Lower lobe of right lung (tissue), 2 donors: ENCODE measurements at regions not wholly inside any gene's neighbourhood (a gene's known extent, or its start where the extent isn't known, plus 50 kb on each side); places are given as distances from the start of the nearest gene placed in this dataset.

Source experiments
- ATAC-seq, 2 donors: fragments of 200-7000 bp; cut with Tn5 transposase; one replicate each; pipeline ENCODE4 v1.9.1; 2020 to 2022; ENCODE audit warnings: mild to moderate bottlenecking in 2 of 2, moderate library complexity in 2 of 2
- DNase-seq: peaks from one replicate; pipeline ENCODE4 v3.0.0-alpha.2; 2020
- H3K27ac ChIP-seq: fragments of 200-600 bp; one replicate; pipeline ENCODE4 v1.8.0; 2022
- H3K27me3 ChIP-seq: fragments of 200-600 bp; one replicate; pipeline ENCODE4 v1.8.0; 2022; ENCODE audit warnings: low read depth
- H3K36me3 ChIP-seq: fragments of 200-600 bp; one replicate; pipeline ENCODE4 v1.8.0; 2022; ENCODE audit warnings: mild to moderate bottlenecking
- H3K4me1 ChIP-seq: fragments of 200-600 bp; one replicate; pipeline ENCODE4 v1.8.0; 2022
- H3K4me3 ChIP-seq: fragments of 200-600 bp; one replicate; pipeline ENCODE4 v1.8.0; 2022; ENCODE audit warnings: mild to moderate bottlenecking
- H3K9me3 ChIP-seq: fragments of 200-600 bp; one replicate; pipeline ENCODE4 v1.8.0; 2022
- intact Hi-C: fragments of 100-400 bp; cut with DNase I; formaldehyde crosslinking; loops from one replicate; pipeline ENCODE4 v1.11.0; 2022
- TF ChIP-seq, protein P1 (sequence below): fragments of 200-600 bp; IDR thresholded peaks from one replicate; pipeline ENCODE4 v1.8.0; 2022; ENCODE audit warnings: antibody characterized with exemption, mild to moderate bottlenecking
- donor health status: DM: no; HTN: yes; CAD: no; lungs with severe emphysema.

DNA sequence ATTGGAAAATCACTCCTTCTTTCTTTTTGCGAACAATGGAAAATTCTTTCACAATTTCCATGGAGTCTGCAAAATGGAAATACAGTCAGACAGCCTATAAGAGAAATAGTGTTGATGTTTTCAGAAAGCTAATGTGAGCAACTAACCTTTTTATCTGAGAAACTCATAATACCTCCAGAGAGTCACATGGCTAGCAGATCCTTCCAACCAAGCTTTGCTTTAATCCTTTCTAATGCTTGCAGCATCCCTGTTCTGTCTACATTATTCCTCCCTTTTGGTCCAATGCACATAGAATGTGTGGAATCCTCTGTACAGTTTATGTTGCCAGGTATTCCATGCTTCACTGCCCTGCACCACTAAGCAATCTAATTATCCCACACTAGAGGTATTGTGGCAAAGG, 717.5 kb upstream of the LRRN3 start:
- H3K27me3 ChIP-seq: no peaks in the 10 kb centered on the region
- ATAC-seq (no peak), DNase-seq (no peak)
- TF ChIP-seq, protein P1, sequence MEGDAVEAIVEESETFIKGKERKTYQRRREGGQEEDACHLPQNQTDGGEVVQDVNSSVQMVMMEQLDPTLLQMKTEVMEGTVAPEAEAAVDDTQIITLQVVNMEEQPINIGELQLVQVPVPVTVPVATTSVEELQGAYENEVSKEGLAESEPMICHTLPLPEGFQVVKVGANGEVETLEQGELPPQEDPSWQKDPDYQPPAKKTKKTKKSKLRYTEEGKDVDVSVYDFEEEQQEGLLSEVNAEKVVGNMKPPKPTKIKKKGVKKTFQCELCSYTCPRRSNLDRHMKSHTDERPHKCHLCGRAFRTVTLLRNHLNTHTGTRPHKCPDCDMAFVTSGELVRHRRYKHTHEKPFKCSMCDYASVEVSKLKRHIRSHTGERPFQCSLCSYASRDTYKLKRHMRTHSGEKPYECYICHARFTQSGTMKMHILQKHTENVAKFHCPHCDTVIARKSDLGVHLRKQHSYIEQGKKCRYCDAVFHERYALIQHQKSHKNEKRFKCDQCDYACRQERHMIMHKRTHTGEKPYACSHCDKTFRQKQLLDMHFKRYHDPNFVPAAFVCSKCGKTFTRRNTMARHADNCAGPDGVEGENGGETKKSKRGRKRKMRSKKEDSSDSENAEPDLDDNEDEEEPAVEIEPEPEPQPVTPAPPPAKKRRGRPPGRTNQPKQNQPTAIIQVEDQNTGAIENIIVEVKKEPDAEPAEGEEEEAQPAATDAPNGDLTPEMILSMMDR: no peak
- no peaks in the 10 kb centered on the region for H3K36me3 ChIP-seq
- H3K9me3 ChIP-seq: no peaks in the 10 kb centered on the region
- H3K4me3 ChIP-seq: no peak overlapping the region
- intact Hi-C loops: no loop called here
- H3K4me1 ChIP-seq: no peaks in the 10 kb centered on the region
- no peak overlapping the region for H3K27ac ChIP-seq

DNA sequence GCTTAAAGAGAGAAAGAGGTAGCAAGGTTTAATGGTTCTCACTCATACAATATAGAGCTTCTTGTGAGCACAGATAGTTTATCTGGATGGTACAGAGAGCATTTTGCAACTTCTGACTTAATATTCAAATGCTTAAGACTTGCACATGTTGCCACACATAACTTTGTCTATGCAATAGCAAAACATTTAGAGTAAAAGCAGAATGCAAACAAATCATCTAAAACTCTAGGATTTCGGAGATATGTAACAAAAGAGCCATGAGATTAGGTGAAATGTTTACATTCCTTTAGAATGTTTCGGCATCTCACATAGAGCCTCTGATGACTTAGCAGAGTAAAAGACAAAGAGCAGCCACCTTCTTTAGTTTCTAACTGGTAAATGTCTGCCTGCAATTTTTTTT, 717.1 kb upstream of the LRRN3 start:
- no peak for ATAC-seq
- Histone ChIP-seq H3K27ac (no peak overlapping the region), H3K9me3 (no peaks in the 10 kb centered on the region), H3K27me3 (no peaks in the 10 kb centered on the region), H3K4me1 (no peaks in the 10 kb centered on the region), H3K36me3 (no peaks in the 10 kb centered on the region), H3K4me3 (no peak overlapping the region)
- intact Hi-C loops: no loop called here
- DNase-seq: no peak
- TF ChIP-seq, protein P1: no peak

DNA sequence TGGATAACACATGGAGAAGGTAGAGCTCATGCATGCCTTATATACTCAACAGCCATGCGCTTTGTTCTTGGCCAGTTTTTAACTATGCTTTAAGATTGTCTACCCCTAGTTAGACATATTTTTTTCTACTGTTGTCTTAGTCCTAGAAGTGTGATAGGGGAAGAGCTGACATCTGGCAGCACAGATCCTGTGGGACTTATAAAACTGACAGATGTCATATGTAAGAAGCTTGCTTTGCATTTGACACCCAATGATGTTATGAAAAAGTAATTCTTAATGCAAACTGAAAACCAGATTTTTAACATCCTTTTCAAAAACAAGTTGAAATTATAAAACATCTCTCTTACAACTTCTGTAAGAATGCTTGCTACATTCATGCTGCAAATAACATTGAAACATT, 715.9 kb upstream of the LRRN3 start:
- ATAC-seq (no peak), DNase-seq (no peak)
- H3K27me3 ChIP-seq: no peaks in the 10 kb centered on the region
- no peak overlapping the region for H3K4me3 ChIP-seq
- H3K4me1 ChIP-seq: no peaks in the 10 kb centered on the region
- TF ChIP-seq, protein P1: no peak
- no peak overlapping the region for H3K27ac ChIP-seq
- H3K36me3 ChIP-seq: no peaks in the 10 kb centered on the region
- intact Hi-C loops: no loop called here
- H3K9me3 ChIP-seq: no peaks in the 10 kb centered on the region

DNA sequence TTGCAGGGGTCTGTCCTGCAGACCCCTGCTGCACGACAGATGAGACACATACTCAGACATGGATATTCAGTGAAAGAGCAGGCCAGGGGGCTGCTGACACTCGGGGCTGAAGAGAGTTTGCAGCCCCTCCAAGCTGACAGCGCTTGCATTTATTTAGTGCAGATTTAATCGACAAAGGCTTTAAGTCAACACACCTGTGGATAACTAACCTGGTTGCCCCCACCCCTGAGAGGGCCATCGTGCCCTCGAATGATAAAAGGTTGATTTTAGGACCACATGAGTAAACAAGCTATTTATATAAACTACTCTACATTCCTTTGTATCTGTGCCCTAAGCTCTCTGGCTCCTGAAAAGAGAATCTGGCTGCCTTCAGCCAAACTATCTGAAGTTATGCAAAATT, 708.2 kb upstream of the LRRN3 start:
- H3K27ac ChIP-seq: no peak overlapping the region
- no peaks in the 10 kb centered on the region for H3K9me3 ChIP-seq
- intact Hi-C loops: no loop called here
- DNase-seq (no peak), ATAC-seq (no peak)
- no peaks in the 10 kb centered on the region for H3K4me1 ChIP-seq
- H3K36me3 ChIP-seq: no peaks in the 10 kb centered on the region
- H3K27me3 ChIP-seq: no peaks in the 10 kb centered on the region
- TF ChIP-seq, protein P1: no peak
- H3K4me3 ChIP-seq: no peak overlapping the region

DNA sequence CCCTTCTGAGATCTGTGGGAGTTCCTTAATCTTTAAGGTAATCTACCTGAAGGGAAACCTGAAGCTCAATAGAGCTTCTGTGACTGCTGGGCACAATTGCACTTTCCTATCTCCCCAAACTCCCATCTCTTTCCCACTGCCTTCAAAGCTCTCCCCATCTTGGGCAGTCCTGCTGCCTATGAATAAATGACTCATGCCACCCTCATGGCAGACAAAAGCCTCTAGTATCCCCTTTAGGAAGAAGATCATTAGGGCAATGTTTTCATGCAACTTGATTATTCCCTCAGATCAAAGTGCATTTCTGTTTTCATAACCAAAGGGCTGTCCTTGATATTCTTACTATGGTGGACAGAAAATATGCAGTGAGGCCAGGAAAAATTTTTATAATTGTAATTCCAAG, 704.9 kb upstream of the LRRN3 start:
- no peaks in the 10 kb centered on the region for H3K9me3 ChIP-seq
- no peaks in the 10 kb centered on the region for H3K36me3 ChIP-seq
- no peak for DNase-seq
- intact Hi-C loops: no loop called here
- H3K4me3 ChIP-seq: no peak overlapping the region
- H3K27ac ChIP-seq: no peak overlapping the region
- TF ChIP-seq, protein P1: no peak
- no peaks in the 10 kb centered on the region for H3K4me1 ChIP-seq
- no peaks in the 10 kb centered on the region for H3K27me3 ChIP-seq
- ATAC-seq: no peak

DNA sequence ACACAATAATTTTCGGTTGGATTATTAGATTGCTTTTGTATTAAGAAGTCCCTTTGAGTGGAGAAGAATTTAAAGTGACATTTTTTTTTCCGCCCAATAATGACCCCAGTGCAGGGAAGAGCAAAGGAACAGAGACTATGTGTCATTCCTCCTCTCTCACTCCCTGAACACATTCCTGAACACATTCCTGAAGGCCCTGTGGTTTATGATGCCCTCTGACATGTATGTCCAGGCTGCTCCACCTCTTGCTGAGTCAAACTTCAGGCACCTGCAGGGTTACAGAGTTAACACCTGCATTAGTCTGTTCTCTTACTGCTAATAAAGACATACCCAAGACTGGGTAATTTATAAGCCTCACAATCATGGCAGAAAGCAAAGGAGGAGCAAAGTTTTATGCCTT, 704.0 kb upstream of the LRRN3 start:
- Histone ChIP-seq H3K27me3 (no peaks in the 10 kb centered on the region), H3K4me3 (no peak overlapping the region), H3K9me3 (no peaks in the 10 kb centered on the region), H3K27ac (no peak overlapping the region), H3K4me1 (no peaks in the 10 kb centered on the region), H3K36me3 (no peaks in the 10 kb centered on the region)
- TF ChIP-seq, protein P1: no peak
- DNase-seq (no peak), ATAC-seq (peak; percentile 41 to 49)
- intact Hi-C loops: no loop called here
